ENCODE measurements at regions not wholly inside any gene's neighbourhood (a gene's known extent, or its start where the extent isn't known, plus 50 kb on each side); places are given as distances from the start of the nearest gene placed in this dataset.

GRCh38 chr15:68526269-68526668 lies 52.5 kb upstream of the CORO2B start:
- TF ChIP-seq RAD21 (IDR thresholded peaks at IDR 0.05; ENCODE audit: low read length) (no peak), RFX5 (IDR thresholded peaks at IDR 0.05; ENCODE audit: low read depth, low read length) (no peak), CEBPB (IDR thresholded peaks at IDR 0.05; ENCODE audit: low read depth, low read length) (no peak), CTCF (conservative IDR thresholded peaks at IDR 0.05; ENCODE audit: low read depth, low read length) (no peak), RCOR1 (IDR thresholded peaks at IDR 0.05; ENCODE audit: insufficient replicate concordance, low read length) (no peak), MAFK (IDR thresholded peaks at IDR 0.05; ENCODE audit: low read depth, low read length) (no peak), POLR2A (IDR thresholded peaks at IDR 0.05; ENCODE audit: low read depth, low read length) (no peak), MAZ (IDR thresholded peaks at IDR 0.05; ENCODE audit: borderline replicate concordance, low read depth, low read length) (no peak), FOS (IDR thresholded peaks at IDR 0.05; ENCODE audit: low read depth, low read length) (no peak), USF2 (IDR thresholded peaks at IDR 0.05; ENCODE audit: low read depth, low read length) (no peak), SMC3 (IDR thresholded peaks at IDR 0.05; ENCODE audit: low read depth, low read length) (no peak), MXI1 (IDR thresholded peaks at IDR 0.05; ENCODE audit: borderline replicate concordance, low read depth, low read length) (no peak), NFE2L2 (IDR thresholded peaks at IDR 0.05; ENCODE audit: low read depth, low read length) (no peak)

All from IMR-90 (cell line).